HG02798 (cell line): ENCODE measurements at regions not wholly inside any gene's neighbourhood (a gene's known extent, or its start where the extent isn't known, plus 50 kb on each side); places are given as distances from the start of the nearest gene placed in this dataset.

Experiments
- ATAC-seq: cut with Tn5 transposase; IDR thresholded peaks from one replicate; pipeline ENCODE4 v1.9.1; 2021; ENCODE audit warnings: mild to moderate bottlenecking; ENCODE audit not compliant: unreplicated experiment, poor library complexity

- no peak for ATAC-seq
Measured at GRCh38 chr2:58853420-58853819, 612.3 kb upstream of the FANCL start.

GRCh38 chr2:58852905-58853304 lies 611.8 kb upstream of the FANCL start:
- ATAC-seq = no peak

- no peak for ATAC-seq
Measured at GRCh38 chr2:58852243-58852642, 611.1 kb upstream of the FANCL start.

GRCh38 chr2:58851598-58851997 lies 610.5 kb upstream of the FANCL start:
- ATAC-seq = no peak

GRCh38 chr2:58845011-58845410 lies 603.9 kb upstream of the FANCL start:
- no peak for ATAC-seq

DNA sequence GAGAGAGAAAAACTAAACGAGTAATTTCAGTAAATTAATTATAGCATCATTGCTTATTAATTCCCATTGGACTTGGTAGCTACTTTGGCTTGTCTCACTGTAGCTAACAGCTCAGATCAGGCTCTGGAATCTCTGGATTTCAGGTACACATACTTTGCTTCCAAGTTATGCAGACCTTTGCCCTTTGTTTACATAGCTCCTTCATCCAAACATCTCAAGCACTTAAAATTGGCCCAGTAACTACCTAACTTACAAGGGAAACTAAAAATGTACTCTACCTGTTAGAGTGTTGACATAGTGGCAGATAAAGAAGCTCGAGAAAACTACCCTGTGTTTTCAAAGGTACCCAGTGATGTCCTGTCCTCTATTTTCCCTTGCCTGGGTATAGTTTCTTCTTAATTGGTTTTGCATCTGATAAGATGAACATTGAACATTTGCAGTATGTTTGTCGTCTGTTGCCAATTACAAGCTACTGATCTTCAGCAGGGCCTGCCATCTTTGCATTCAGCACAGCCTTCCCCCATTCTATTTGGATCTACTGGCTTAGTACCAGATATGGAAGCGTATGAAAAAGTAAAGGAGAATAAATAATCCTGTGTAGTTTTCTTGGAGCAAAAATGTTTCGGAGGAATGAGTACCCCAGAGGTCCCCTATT lies 601.5 kb upstream of the FANCL start:
- ATAC-seq = no peak

DNA sequence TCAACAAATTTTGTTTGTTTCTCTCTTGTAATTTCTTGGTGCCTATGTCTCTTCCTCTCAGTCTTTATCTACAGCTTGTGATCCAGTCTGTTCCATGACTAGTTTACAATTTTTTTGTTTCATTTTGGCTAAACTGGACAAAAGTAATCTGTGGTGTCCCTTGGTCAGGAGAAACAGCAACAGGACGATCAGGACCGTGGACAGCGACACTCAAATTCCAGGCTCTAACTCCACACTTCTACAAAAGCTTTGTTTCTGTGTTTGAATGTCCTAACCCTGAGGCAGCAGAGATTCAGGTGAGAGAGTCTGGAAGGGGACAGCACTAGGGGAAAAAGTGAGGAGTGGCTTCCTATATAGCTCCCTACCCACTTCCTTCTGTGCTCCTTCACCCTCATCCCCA lies 593.3 kb upstream of the FANCL start:
- no peak for ATAC-seq

DNA sequence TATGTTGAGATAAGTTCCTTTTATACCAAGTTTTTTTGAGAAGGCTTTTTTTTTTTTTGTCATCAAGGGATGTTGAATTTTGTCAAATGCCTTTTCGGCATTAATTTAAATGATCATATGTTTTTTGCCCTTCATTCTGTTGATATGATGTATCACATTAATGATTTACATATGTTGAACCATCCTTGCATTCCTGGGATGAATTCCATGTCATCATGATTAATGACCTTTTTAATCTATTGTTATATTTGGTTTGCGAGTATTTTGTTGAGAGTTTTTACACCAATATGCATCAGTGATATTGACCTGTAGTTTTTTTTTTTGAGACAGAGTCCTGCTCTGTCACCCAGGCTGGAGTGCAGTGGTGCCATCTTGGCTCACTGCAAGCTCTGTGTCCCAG lies 585.7 kb upstream of the FANCL start:
- ATAC-seq = no peak

DNA sequence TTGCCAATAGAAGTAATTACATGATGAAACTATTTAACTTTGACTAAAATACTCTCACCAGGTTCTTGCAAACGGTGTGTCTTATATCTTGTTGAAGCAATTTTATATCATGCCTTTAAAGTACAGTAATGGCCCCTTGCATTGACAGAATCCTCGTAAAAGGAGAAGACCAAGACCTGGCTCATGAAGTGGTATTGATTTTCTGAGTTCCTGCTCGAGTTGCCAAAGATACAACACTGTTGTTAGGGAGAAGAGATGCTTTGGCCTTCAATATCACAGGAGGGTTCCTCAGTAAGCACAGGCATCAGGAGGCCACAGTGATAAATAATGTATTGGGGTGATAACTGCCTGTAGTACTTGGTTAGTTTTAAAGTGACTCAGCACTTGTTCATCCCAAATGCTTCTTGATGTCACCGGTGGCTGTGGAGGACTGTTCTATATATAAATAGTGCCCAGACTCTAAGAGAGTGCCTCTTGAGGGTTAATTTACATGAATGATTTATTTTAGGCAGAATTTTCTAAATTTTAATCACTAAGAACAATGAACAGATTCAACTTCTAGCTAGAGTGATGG lies 571.7 kb upstream of the FANCL start:
- no peak for ATAC-seq

GRCh38 chr2:58805126-58805525 lies 564.0 kb upstream of the FANCL start:
- ATAC-seq = no peak

- ATAC-seq = no peak
Measured at GRCh38 chr2:58803192-58803591, 562.1 kb upstream of the FANCL start.

- ATAC-seq = no peak
Measured at GRCh38 chr2:58800881-58801280, 559.8 kb upstream of the FANCL start.

- no peak for ATAC-seq
Measured at GRCh38 chr2:58798676-58799208, 557.6 kb upstream of the FANCL start.

- no peak for ATAC-seq
Measured at GRCh38 chr2:58796239-58796910, 555.2 kb upstream of the FANCL start.

GRCh38 chr2:58794916-58795315 lies 553.8 kb upstream of the FANCL start:
- no peak for ATAC-seq

DNA sequence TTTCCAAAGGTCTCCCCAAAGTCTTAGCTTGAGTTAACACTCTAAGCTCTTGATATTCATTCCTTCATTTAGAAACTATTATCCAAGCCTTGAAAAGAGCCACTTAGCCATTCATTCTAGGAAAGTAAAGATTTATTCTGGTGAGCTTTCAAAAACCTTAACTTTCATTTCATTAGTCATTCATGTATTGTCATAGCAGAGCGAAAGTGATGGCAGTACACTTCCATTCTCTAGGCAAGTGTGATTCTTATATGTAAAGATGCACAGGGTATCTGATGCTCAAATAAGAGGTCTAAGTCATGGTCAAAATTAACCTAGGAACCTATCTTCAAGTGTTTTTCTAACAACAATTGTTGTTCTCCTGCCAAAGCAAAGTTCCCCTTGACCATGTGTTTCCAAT lies 553.0 kb upstream of the FANCL start:
- no peak for ATAC-seq

DNA sequence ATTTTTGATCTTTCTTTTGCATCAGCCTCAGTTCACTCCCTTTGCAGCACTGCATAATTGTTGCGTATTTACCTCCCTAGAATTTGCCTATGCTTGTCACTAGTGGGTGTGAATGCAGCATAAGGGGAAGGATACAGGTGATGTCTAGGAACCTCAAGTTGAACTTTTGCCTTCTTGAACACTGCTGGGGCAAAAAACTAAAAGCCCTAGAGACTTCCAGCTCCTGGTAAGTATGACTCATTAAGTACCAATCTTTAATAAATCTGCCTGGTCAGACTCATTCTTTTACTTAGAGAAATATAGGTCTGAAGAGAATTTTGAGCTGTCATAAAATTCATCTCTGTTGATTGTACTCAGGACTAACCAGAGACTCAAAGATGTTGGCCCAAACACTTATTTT lies 547.3 kb upstream of the FANCL start:
- no peak for ATAC-seq

GRCh38 chr2:58770846-58771245 lies 529.7 kb upstream of the FANCL start:
- ATAC-seq = no peak

DNA sequence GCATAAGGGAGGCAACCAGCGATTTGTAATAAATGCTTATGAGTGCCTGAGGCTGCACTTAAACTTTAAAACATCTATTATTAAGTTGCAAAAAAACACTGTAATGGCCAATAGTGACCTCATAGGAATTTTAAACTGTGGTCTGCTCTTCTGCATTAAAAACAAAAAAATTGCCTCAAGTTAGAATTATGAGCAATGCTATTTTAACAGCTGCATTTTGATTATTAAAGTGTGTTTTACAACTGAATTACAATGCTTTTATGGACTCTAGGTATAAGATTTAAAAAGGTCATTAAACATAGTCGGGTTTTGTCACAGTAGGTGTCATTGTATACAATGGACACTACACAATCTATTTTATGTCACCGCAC lies 528.7 kb upstream of the FANCL start:
- no peak for ATAC-seq

DNA sequence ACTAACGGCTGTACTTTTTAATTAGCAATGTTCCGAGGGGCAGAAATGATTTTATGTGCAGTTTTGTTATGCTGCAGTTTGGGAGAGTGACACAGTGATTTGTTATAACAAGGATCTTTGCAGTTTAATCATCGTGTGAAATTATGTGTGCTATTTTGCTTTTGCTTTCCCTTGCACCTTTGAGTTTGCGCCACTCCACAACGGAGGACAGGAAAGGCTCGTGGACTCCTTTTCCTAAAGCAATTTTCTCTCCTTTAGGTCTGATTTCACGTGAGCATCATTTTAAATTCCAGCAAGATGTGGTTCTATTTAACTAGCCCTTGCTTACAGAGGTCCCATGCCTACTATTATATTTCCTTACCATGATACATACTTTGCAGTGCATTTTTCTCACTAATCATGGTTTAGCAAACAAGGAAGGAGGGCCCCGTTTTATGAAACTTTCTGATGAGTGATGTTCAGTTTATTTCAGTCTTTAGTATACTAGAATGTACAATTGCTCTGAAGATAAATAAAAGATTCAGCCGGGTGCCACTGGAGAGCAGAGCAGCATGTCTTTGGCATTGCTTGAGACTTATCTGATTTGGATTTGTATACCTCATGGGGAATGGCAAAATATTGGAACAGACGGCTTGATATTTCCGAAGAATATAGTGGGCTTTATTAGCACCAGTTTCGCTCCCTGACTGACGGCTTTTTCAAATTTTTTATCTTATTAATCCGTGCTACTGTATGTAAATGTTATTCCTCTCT lies 528.2 kb upstream of the FANCL start:
- no peak for ATAC-seq

DNA sequence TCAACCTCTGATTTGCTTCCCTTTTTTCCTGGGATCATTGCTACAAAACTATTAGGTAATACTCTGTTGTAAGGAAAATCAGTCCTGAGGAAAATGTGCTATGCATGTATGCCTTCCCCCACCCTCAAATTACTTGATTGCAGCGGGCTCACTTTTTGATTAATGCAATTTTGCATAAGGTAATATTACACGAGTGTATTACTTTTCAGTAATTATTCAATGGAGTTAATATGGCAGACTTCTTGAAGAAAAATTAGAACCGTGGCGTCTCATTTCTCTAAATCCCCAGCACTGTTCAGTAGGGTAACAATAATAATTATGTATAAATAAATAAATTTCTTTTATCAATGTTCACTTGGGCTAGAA lies 527.6 kb upstream of the FANCL start:
- ATAC-seq = no peak
